ENCODE measurements at regions not wholly inside any gene's neighbourhood (a gene's known extent, or its start where the extent isn't known, plus 50 kb on each side); places are given as distances from the start of the nearest gene placed in this dataset.

- DNase-seq (ENCODE audit: low read depth in 1 of 2, low spot score in 1 of 2): no peak
- no peak overlapping the region for H3K27ac ChIP-seq
- TF ChIP-seq CTCF (IDR thresholded peaks at IDR 0.05; ENCODE audit: low read depth, low read length): no peak
- no peaks in the 10 kb centered on the region for H3K9me3 ChIP-seq (ENCODE audit: low read depth)
- H3K4me3 ChIP-seq: no peak overlapping the region
- H3K4me1 ChIP-seq (ENCODE audit: low read depth): peaks cover 4% of the 10 kb centered on the region
- no peaks in the 10 kb centered on the region for H3K27me3 ChIP-seq
- H3K36me3 ChIP-seq: no peaks in the 10 kb centered on the region
Observed at GRCh38 chr20:54385746-54386145, 89.6 kb upstream of the DOK5 start.

- no peaks in the 10 kb centered on the region for H3K9me3 ChIP-seq (ENCODE audit: low read depth)
- no peak for TF ChIP-seq CTCF (IDR thresholded peaks at IDR 0.05; ENCODE audit: low read depth, low read length)
- H3K27ac ChIP-seq: no peak overlapping the region
- no peak overlapping the region for H3K4me3 ChIP-seq
- H3K36me3 ChIP-seq: no peaks in the 10 kb centered on the region
- peak in 1 of 2 donors; percentile 24 for DNase-seq (ENCODE audit: low read depth in 1 of 2, low spot score in 1 of 2)
- no peaks in the 10 kb centered on the region for H3K4me1 ChIP-seq (ENCODE audit: low read depth)
- H3K27me3 ChIP-seq: no peaks in the 10 kb centered on the region
Observed at GRCh38 chr20:54389596-54390280, 85.7 kb upstream of the DOK5 start.

GRCh38 chr20:54397292-54398140 lies 77.9 kb upstream of the DOK5 start:
- no peaks in the 10 kb centered on the region for H3K4me1 ChIP-seq (ENCODE audit: low read depth)
- no peak for TF ChIP-seq CTCF (IDR thresholded peaks at IDR 0.05; ENCODE audit: low read depth, low read length)
- no peaks in the 10 kb centered on the region for H3K9me3 ChIP-seq (ENCODE audit: low read depth)
- H3K27me3 ChIP-seq: no peaks in the 10 kb centered on the region
- no peak overlapping the region for H3K27ac ChIP-seq
- no peak overlapping the region for H3K4me3 ChIP-seq
- no peak for DNase-seq (ENCODE audit: low read depth in 1 of 2, low spot score in 1 of 2)
- no peaks in the 10 kb centered on the region for H3K36me3 ChIP-seq

- Histone ChIP-seq H3K4me3 (no peak overlapping the region), H3K9me3 (ENCODE audit: low read depth) (no peaks in the 10 kb centered on the region), H3K27me3 (no peaks in the 10 kb centered on the region), H3K36me3 (no peaks in the 10 kb centered on the region), H3K4me1 (ENCODE audit: low read depth) (no peaks in the 10 kb centered on the region), H3K27ac (no peak overlapping the region)
- DNase-seq (ENCODE audit: low read depth in 1 of 2, low spot score in 1 of 2): no peak
- TF ChIP-seq CTCF (IDR thresholded peaks at IDR 0.05; ENCODE audit: low read depth, low read length): no peak
Observed at GRCh38 chr20:54398814-54399213, 76.6 kb upstream of the DOK5 start.

- Histone ChIP-seq H3K27me3 (no peaks in the 10 kb centered on the region), H3K36me3 (no peaks in the 10 kb centered on the region), H3K27ac (no peak overlapping the region), H3K9me3 (ENCODE audit: low read depth) (no peaks in the 10 kb centered on the region), H3K4me1 (ENCODE audit: low read depth) (no peaks in the 10 kb centered on the region), H3K4me3 (no peak overlapping the region)
- no peak for TF ChIP-seq CTCF (IDR thresholded peaks at IDR 0.05; ENCODE audit: low read depth, low read length)
- peak in 1 of 2 donors; percentile 34 for DNase-seq (ENCODE audit: low read depth in 1 of 2, low spot score in 1 of 2)
Observed at GRCh38 chr20:54405540-54405939, 69.9 kb upstream of the DOK5 start.

Measured in cardiac muscle cell (in vitro differentiated cells and primary cell).